Ascending aorta (tissue), 2 donors: ENCODE measurements at regions not wholly inside any gene's neighbourhood (a gene's known extent, or its start where the extent isn't known, plus 50 kb on each side); places are given as distances from the start of the nearest gene placed in this dataset.

ENCODE experiments used
- DNase-seq, 2 donors: peaks; one replicate each; pipeline ENCODE4 v3.0.0-alpha.2; 2019; ENCODE audit warnings: low spot score in 2 of 2
- H3K27ac ChIP-seq, 2 donors: fragments of 200-600 bp; sonication (generic); one replicate each; pipeline ENCODE4 v1.5.1; 2016 to 2017; ENCODE audit warnings: mild to moderate bottlenecking in 1 of 2
- H3K27me3 ChIP-seq: fragments of 200-600 bp; sonication (generic); one replicate; pipeline ENCODE4 v1.5.1; 2017
- H3K36me3 ChIP-seq, 2 donors: fragments of 200-600 bp; sonication (generic); one replicate each; pipeline ENCODE4 v1.5.1; 2016
- H3K4me1 ChIP-seq, 2 donors: fragments of 200-600 bp; sonication (generic); one replicate each; pipeline ENCODE4 v1.5.1; 2016 to 2017; ENCODE audit warnings: mild to moderate bottlenecking in 1 of 2
- H3K4me3 ChIP-seq, 2 donors: fragments of 200-600 bp; sonication (generic); one replicate each; pipeline ENCODE4 v1.5.1; 2016 to 2017; ENCODE audit warnings: mild to moderate bottlenecking in 1 of 2
- H3K9me3 ChIP-seq, 2 donors: fragments of 200-600 bp; sonication (generic); one replicate each; pipeline ENCODE4 v1.5.1; 2016
- CTCF ChIP-seq, 3 experiments: fragments of 200-600 bp in 2 of 3; fragments of 450-650 bp in 1 of 3; sonication (generic) in 2 of 3; IDR thresholded peaks; one replicate each; pipeline ENCODE4 v1.5.1; 2016 to 2019; ENCODE audit warnings: antibody characterized with exemption in 3 of 3, mild to moderate bottlenecking in 1 of 3, moderate library complexity in 1 of 3
- intact Hi-C: fragments of 100-400 bp; cut with DNase I; formaldehyde crosslinking; loops from one replicate; pipeline ENCODE4 v1.15.1; 2023

GRCh38 chr12:77630344-77630743, 200.3 kb upstream of the NAV3 start:
- Histone ChIP-seq H3K27me3 (no peaks in the 10 kb centered on the region), H3K36me3 (no peaks in the 10 kb centered on the region), H3K4me3 (no peak overlapping the region), H3K27ac (no peak overlapping the region), H3K4me1 (no peaks in the 10 kb centered on the region), H3K9me3 (peaks cover 0 to 8% of the 10 kb centered on the region in 2 donors)
- no peak for TF ChIP-seq CTCF (IDR thresholded peaks at IDR 0.05)
- no peak for DNase-seq
- intact Hi-C loops: no loop called here

GRCh38 chr12:77629141-77629540, 201.6 kb upstream of the NAV3 start:
- peaks cover 0 to 8% of the 10 kb centered on the region in 2 donors for H3K9me3 ChIP-seq
- TF ChIP-seq CTCF (IDR thresholded peaks at IDR 0.05): no peak
- no peak overlapping the region for H3K4me3 ChIP-seq
- intact Hi-C loops: no loop called here
- no peaks in the 10 kb centered on the region for H3K4me1 ChIP-seq
- H3K27me3 ChIP-seq: no peaks in the 10 kb centered on the region
- DNase-seq: no peak
- no peak overlapping the region for H3K27ac ChIP-seq
- no peaks in the 10 kb centered on the region for H3K36me3 ChIP-seq

GRCh38 chr12:77625441-77625840, 205.3 kb upstream of the NAV3 start:
- no peak for TF ChIP-seq CTCF (IDR thresholded peaks at IDR 0.05)
- peaks cover 0 to 8% of the 10 kb centered on the region in 2 donors for H3K9me3 ChIP-seq
- intact Hi-C loops: no loop called here

GRCh38 chr12:77619425-77619824, 211.3 kb upstream of the NAV3 start:
- Histone ChIP-seq H3K27ac (no peak overlapping the region), H3K4me3 (no peak overlapping the region), H3K4me1 (no peaks in the 10 kb centered on the region), H3K27me3 (no peaks in the 10 kb centered on the region), H3K9me3 (peaks cover 0 to 4% of the 10 kb centered on the region in 2 donors), H3K36me3 (no peaks in the 10 kb centered on the region)
- no peak for TF ChIP-seq CTCF (IDR thresholded peaks at IDR 0.05)
- intact Hi-C loops: no loop called here
- DNase-seq: no peak

More at GRCh38 chr12:77625441-77625840, 205.3 kb upstream of the NAV3 start:
- no peaks in the 10 kb centered on the region for H3K4me1 ChIP-seq
- no peak overlapping the region for H3K4me3 ChIP-seq
- no peaks in the 10 kb centered on the region for H3K27me3 ChIP-seq
- no peaks in the 10 kb centered on the region for H3K36me3 ChIP-seq
- no peak for DNase-seq
- no peak overlapping the region for H3K27ac ChIP-seq

GRCh38 chr12:77617818-77618217, 212.9 kb upstream of the NAV3 start:
- Histone ChIP-seq H3K9me3 (peaks cover 0 to 4% of the 10 kb centered on the region in 2 donors), H3K27me3 (no peaks in the 10 kb centered on the region), H3K4me1 (no peaks in the 10 kb centered on the region), H3K27ac (no peak overlapping the region), H3K36me3 (no peaks in the 10 kb centered on the region), H3K4me3 (no peak overlapping the region)
- DNase-seq: no peak
- intact Hi-C loops: no loop called here
- TF ChIP-seq CTCF (IDR thresholded peaks at IDR 0.05): no peak

- Histone ChIP-seq H3K27me3 (no peaks in the 10 kb centered on the region), H3K36me3 (no peaks in the 10 kb centered on the region), H3K27ac (no peak overlapping the region), H3K4me3 (no peak overlapping the region), H3K9me3 (peaks cover 0 to 4% of the 10 kb centered on the region in 2 donors), H3K4me1 (no peaks in the 10 kb centered on the region)
- TF ChIP-seq CTCF (IDR thresholded peaks at IDR 0.05): no peak
- no peak for DNase-seq
- intact Hi-C loops: no loop called here
Measured at GRCh38 chr12:77615332-77615731, 215.4 kb upstream of the NAV3 start.
